C4-2B (cell line): ENCODE measurements at regions not wholly inside any gene's neighbourhood (a gene's known extent, or its start where the extent isn't known, plus 50 kb on each side); places are given as distances from the start of the nearest gene placed in this dataset.
"Not testable (repeated sequence)": the region's sequence is repeated elsewhere in the genome, so short reads cannot be mapped to it uniquely, and the experiment has no call there.

Experiments used
- H3K27ac ChIP-seq: fragments of 450-650 bp; 2 replicates; pipeline ENCODE4 v1.5.1; 2017
- CTCF ChIP-seq: fragments of 450-650 bp; conservative IDR thresholded peaks from 2 replicates; pipeline ENCODE4 v1.5.1; 2017; ENCODE audit warnings: mild to moderate bottlenecking
- ZFX ChIP-seq: fragments of 450-650 bp; IDR thresholded peaks from 2 replicates; pipeline ENCODE4 v1.6.1; 2017

- TF ChIP-seq ZFX (no peak), CTCF (no peak)
- H3K27ac ChIP-seq, result no peak overlapping the region
Measured at GRCh38 chr10:6926971-6927370, 346.9 kb upstream of the PRKCQ start.

GRCh38 chr10:6925146-6925545 is 345.1 kb upstream of the PRKCQ start:
- TF ChIP-seq ZFX (no peak), CTCF (no peak)
- H3K27ac ChIP-seq, result no peak overlapping the region

- TF ChIP-seq CTCF, result no peak
- H3K27ac ChIP-seq, result no peak overlapping the region
Measured at GRCh38 chr10:6924166-6924565, 344.1 kb upstream of the PRKCQ start.

GRCh38 chr10:6921026-6921425 is 340.9 kb upstream of the PRKCQ start:
- not testable (repeated sequence) for H3K27ac ChIP-seq

- TF ChIP-seq ZFX, result no peak
- TF ChIP-seq CTCF, result peak; percentile 89
- H3K27ac ChIP-seq, result no peak overlapping the region
Measured at GRCh38 chr10:6920072-6921019, 340.3 kb upstream of the PRKCQ start.

- H3K27ac ChIP-seq, result no peak overlapping the region
- TF ChIP-seq CTCF (no peak), ZFX (no peak)
Measured at GRCh38 chr10:6919077-6919476, 339.0 kb upstream of the PRKCQ start.

- no peak for TF ChIP-seq ZFX
- TF ChIP-seq CTCF, result peak; percentile 81
- no peak overlapping the region for H3K27ac ChIP-seq
Measured at GRCh38 chr10:6918305-6918704, 338.2 kb upstream of the PRKCQ start.

- TF ChIP-seq CTCF (no peak), ZFX (no peak)
- no peak overlapping the region for H3K27ac ChIP-seq
Measured at GRCh38 chr10:6917125-6917524, 337.0 kb upstream of the PRKCQ start.
